Activated CD4-positive, alpha-beta memory T cell treated with anti-CD3 and anti-CD28 coated beads for 36 hours (primary cell): ENCODE measurements at regions not wholly inside any gene's neighbourhood (a gene's known extent, or its start where the extent isn't known, plus 50 kb on each side); places are given as distances from the start of the nearest gene placed in this dataset.
"Not testable (repeated sequence)": the region's sequence is repeated elsewhere in the genome, so short reads cannot be mapped to it uniquely, and the experiment has no call there.

Experiments
- CTCF ChIA-PET: fragments of 350-600 bp; sonication (Branson Sonifier 250); formaldehyde crosslinking; loops from one replicate; lab custom pipeline; 2021; ENCODE audit warnings: antibody characterized with exemption, inconsistent platforms; lab: Charles Lee
- POLR2A ChIA-PET: fragments of 350-600 bp; sonication (Branson Sonifier 250); formaldehyde crosslinking; loops from one replicate; lab custom pipeline; 2021; ENCODE audit warnings: antibody characterized with exemption; lab: Charles Lee
- DNase-seq: peaks from one replicate; pipeline ENCODE4 v3.0.0-alpha.2; 2020
- H3K27ac Mint-ChIP-seq: one replicate; pipeline ENCODE4 v1.8.0; 2021; ENCODE audit warnings: mixed read lengths
- H3K27me3 Mint-ChIP-seq: one replicate; pipeline ENCODE4 v1.8.0; 2021; ENCODE audit warnings: mixed read lengths
- H3K36me3 Mint-ChIP-seq: one replicate; pipeline ENCODE4 v1.8.0; 2021; ENCODE audit warnings: mixed read lengths
- H3K4me1 Mint-ChIP-seq: one replicate; pipeline ENCODE4 v1.8.0; 2021; ENCODE audit warnings: low read depth, mixed read lengths
- H3K4me3 Mint-ChIP-seq: one replicate; pipeline ENCODE4 v1.8.0; 2021; ENCODE audit warnings: mild to moderate bottlenecking, mixed read lengths
- H3K9me3 Mint-ChIP-seq: one replicate; pipeline ENCODE4 v1.8.0; 2021; ENCODE audit warnings: mixed read lengths
- intact Hi-C: fragments of 100-400 bp; cut with micrococcal nuclease; formaldehyde crosslinking; loops from one replicate; pipeline ENCODE4 v1.15.1; 2023

DNA sequence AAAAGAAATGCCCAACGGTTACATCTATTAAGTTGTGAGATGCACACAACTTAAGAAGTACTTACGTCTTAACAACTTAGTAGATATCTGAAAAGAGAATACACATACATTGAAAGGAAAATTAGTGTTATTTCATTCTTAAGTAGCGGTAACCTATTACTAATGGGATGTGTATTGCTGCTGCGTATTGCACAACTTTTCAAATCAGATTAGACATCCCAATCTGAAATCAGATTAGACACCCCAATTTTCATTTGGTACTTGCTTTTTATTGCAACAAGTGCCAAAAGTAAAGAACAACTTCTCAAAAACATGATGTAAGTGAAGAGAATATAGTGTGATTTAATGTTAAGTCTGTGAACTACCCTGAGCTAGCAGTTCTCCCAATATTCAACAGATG, 155.5 kb downstream of the DSC3 start:
- POLR2A ChIA-PET = no interaction called here

DNA sequence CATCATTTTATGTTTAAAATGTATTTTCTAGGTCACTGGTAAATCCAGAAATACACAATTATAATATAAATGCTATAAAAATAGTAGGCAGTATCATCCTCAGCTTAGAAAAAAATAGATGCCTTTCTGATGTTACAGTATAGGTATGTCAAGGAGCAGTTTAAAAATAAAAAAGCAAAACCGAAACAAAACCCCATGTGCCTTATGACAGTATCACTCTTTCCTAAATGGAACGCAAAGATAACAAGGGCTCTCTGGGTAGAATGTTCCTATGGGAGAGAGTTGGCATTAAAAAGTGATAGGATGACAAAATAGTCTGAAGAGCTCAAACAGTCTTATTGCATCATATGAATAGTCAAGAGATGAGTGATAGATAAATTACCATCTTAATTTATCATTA, 172.1 kb downstream of the DSC3 start:
- intact Hi-C loops = no loop called here
- ChIA-PET CTCF (no interaction called here), POLR2A (no interaction called here)
- H3K27me3 Mint-ChIP-seq = no peaks in the 10 kb centered on the region
- H3K36me3 Mint-ChIP-seq = no peaks in the 10 kb centered on the region
- DNase-seq = no peak
- H3K27ac Mint-ChIP-seq = no peak overlapping the region
- H3K4me1 Mint-ChIP-seq = no peaks in the 10 kb centered on the region
- peaks cover 11% of the 10 kb centered on the region for H3K9me3 Mint-ChIP-seq
- H3K4me3 Mint-ChIP-seq = no peak overlapping the region

More for the DNA sequence above, 155.5 kb downstream of the DSC3 start:
- DNase-seq = no peak
- Mint-ChIP-seq H3K9me3 (peaks cover 8% of the 10 kb centered on the region), H3K36me3 (no peaks in the 10 kb centered on the region), H3K4me1 (no peaks in the 10 kb centered on the region), H3K27ac (no peak overlapping the region), H3K27me3 (no peaks in the 10 kb centered on the region), H3K4me3 (no peak overlapping the region)
- intact Hi-C loops = no loop called here
- CTCF ChIA-PET = no interaction called here

DNA sequence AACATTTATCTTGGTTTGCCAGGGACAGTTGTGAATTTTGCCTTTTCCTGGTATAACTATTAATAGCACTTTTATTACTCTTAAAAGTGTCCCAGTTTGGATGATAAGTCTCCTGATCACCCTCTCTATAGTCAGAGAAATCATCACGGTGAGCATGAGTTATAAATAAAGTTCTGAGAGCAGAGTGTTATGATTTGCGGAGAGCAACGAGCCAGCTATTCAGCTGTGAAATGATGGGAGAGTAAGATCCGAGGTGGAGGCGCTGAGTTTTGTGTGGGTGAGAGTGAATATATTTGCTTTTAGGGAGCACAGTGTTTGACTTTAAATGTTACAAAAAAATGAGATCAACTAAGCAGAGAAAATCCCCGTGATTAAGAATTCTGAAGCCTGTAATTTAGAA, 179.6 kb downstream of the DSC3 start:
- Mint-ChIP-seq H3K4me1 (no peaks in the 10 kb centered on the region), H3K9me3 (peaks cover 9% of the 10 kb centered on the region), H3K4me3 (no peak overlapping the region), H3K27ac (no peak overlapping the region), H3K36me3 (no peaks in the 10 kb centered on the region), H3K27me3 (no peaks in the 10 kb centered on the region)
- ChIA-PET POLR2A (no interaction called here), CTCF (no interaction called here)
- no peak for DNase-seq
- intact Hi-C loops = no loop called here

DNA sequence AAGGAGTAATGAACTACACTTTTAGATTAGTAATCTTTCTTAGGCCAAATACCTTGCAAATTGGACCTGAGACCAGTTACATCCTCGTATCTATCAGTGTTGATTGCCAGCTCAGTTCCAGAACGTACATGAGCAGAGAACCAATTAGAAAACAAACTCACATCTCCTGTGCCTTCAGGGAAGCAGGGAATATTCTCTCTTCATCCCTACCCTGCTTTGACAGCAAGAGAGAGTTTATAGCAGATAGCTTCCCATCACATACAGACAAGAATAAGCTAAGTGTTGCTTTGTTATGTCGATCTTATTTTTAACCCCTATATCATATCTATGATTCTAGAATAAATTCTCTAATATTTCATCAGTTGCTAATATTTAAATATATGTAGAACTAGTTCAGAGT, 181.8 kb downstream of the DSC3 start:
- ChIA-PET POLR2A (no interaction called here), CTCF (no interaction called here)
- Mint-ChIP-seq H3K4me1 (no peaks in the 10 kb centered on the region), H3K9me3 (peaks cover 3% of the 10 kb centered on the region), H3K36me3 (no peaks in the 10 kb centered on the region), H3K27me3 (no peaks in the 10 kb centered on the region), H3K27ac (no peak overlapping the region), H3K4me3 (no peak overlapping the region)
- intact Hi-C loops = no loop called here
- no peak for DNase-seq

DNA sequence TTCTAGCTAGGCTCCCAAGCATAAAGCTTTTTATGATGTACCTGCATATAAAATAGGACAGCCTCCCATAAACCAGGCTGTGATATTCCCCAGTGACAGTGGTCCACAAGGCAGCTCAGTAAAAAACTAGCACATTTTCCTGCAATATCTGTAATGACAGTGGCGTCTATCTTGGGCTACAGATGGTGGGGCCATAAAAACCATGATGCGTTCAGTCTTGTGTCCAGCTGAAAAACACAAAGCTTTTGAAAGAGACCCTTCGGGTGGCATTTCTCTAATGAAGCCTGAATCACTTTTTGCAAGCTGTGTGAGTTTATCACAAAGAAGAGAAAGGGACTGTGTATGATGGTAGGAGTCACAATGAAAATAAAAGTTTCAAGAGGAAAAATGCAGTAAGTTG, 183.5 kb downstream of the DSC3 start:
- Mint-ChIP-seq H3K9me3 (peaks cover 3% of the 10 kb centered on the region), H3K27me3 (no peaks in the 10 kb centered on the region), H3K36me3 (no peaks in the 10 kb centered on the region), H3K4me1 (no peaks in the 10 kb centered on the region), H3K27ac (no peak overlapping the region), H3K4me3 (no peak overlapping the region)
- DNase-seq = no peak
- POLR2A ChIA-PET = no interaction called here
- intact Hi-C loops = no loop called here
- CTCF ChIA-PET = interaction anchor here (0.6 kb wide), 1 partner anchor 154 kb away, joined by 3 read pairs; no protein-coding TSS in a partner anchor

DNA sequence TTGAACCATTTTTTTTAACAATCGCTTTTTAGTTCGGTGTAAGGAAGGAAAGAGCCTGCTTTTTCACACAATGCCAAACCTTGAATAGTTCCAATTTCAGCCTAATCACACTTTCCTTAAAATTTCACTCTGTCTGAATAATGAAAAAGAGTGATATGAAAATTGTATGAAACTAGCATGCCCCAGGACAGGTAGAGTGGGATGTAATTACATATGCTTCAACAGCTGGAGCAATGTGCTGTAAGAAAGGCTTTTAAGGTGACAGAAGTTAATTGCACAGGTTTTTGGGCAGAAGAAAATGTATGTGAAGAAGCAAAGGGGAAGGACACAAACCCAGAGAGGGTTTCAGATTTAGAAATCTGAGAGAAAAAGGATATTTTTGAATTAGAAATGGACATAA, 184.0 kb downstream of the DSC3 start:
- no peak for DNase-seq
- H3K36me3 Mint-ChIP-seq = no peaks in the 10 kb centered on the region
- intact Hi-C loops = no loop called here
- H3K27me3 Mint-ChIP-seq = no peaks in the 10 kb centered on the region
- CTCF ChIA-PET = interaction anchor here (0.6 kb wide), 1 partner anchor 155 kb away, joined by 3 read pairs; no protein-coding TSS in a partner anchor
- H3K27ac Mint-ChIP-seq = no peak overlapping the region
- POLR2A ChIA-PET = no interaction called here
- H3K4me3 Mint-ChIP-seq = no peak overlapping the region
- H3K4me1 Mint-ChIP-seq = no peaks in the 10 kb centered on the region
- H3K9me3 Mint-ChIP-seq = peaks cover 3% of the 10 kb centered on the region

DNA sequence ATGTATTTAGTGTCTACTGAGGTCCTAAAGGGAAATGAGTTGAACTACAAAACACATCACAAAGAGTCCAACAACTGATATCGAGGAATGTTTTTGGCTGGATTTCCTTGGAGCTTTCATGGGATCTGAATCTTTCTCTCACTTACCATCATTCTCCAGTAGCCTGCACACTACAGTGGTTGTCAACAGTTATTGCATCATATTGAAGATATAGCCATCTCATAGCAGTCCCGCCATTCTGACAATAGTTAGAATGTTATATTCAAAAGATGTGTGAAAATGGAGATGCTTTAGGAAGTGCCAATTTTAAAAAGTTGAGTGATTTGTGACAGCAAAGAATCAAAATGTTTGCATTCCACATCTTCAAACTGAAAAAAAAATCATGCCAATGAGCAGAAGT, 186.8 kb downstream of the DSC3 start:
- no peaks in the 10 kb centered on the region for H3K4me1 Mint-ChIP-seq
- DNase-seq = no peak
- ChIA-PET CTCF (no interaction called here), POLR2A (no interaction called here)
- H3K27me3 Mint-ChIP-seq = no peaks in the 10 kb centered on the region
- H3K27ac Mint-ChIP-seq = no peak overlapping the region
- H3K36me3 Mint-ChIP-seq = no peaks in the 10 kb centered on the region
- H3K9me3 Mint-ChIP-seq = no peaks in the 10 kb centered on the region
- intact Hi-C loops = no loop called here
- H3K4me3 Mint-ChIP-seq = no peak overlapping the region

DNA sequence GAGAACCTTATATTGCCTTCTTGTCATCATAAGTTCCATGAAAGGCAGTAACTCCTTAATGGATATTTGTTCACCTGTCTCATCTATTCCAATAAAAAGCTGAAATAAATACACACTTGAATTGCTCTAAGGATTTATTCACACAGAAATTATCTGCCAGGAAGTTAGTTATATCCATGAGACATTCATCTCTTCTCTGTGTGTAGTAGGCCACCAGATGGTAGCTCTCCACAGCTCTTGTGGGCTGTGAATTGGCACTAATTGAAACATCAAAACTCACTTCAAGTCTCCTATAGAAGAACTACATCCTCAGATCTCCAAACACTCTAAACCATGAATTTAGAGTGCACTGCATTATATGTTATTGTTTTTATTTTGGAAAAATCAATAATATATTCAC, 189.6 kb downstream of the DSC3 start:
- H3K9me3 Mint-ChIP-seq = peaks cover 9% of the 10 kb centered on the region
- H3K4me3 Mint-ChIP-seq = no peak overlapping the region
- ChIA-PET CTCF (no interaction called here), POLR2A (no interaction called here)
- no peaks in the 10 kb centered on the region for H3K36me3 Mint-ChIP-seq
- intact Hi-C loops = no loop called here
- no peaks in the 10 kb centered on the region for H3K27me3 Mint-ChIP-seq
- no peak overlapping the region for H3K27ac Mint-ChIP-seq
- no peak for DNase-seq
- H3K4me1 Mint-ChIP-seq = no peaks in the 10 kb centered on the region

DNA sequence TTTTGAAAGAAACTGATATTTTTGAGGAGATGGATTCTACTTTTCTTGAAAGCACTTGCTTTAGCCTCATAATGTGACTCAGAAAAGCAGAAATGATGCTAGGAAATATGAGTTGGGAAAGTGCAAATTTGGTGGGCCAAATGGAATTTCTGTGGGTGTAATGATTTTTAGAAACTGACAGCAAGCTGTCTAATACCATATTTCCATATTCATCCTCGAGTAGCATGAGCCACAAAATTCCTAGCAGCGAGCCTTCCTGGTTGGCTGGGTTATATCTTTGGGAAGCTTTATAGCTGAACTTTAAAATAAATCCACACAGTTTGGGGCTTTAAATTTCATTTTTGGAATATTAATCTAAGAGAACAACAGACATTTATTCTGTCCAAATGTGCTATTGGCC, 190.0 kb downstream of the DSC3 start:
- DNase-seq = no peak
- H3K27ac Mint-ChIP-seq = no peak overlapping the region
- H3K9me3 Mint-ChIP-seq = peaks cover 9% of the 10 kb centered on the region
- intact Hi-C loops = no loop called here
- ChIA-PET CTCF (no interaction called here), POLR2A (no interaction called here)
- no peak overlapping the region for H3K4me3 Mint-ChIP-seq
- no peaks in the 10 kb centered on the region for H3K36me3 Mint-ChIP-seq
- no peaks in the 10 kb centered on the region for H3K27me3 Mint-ChIP-seq
- H3K4me1 Mint-ChIP-seq = no peaks in the 10 kb centered on the region

DNA sequence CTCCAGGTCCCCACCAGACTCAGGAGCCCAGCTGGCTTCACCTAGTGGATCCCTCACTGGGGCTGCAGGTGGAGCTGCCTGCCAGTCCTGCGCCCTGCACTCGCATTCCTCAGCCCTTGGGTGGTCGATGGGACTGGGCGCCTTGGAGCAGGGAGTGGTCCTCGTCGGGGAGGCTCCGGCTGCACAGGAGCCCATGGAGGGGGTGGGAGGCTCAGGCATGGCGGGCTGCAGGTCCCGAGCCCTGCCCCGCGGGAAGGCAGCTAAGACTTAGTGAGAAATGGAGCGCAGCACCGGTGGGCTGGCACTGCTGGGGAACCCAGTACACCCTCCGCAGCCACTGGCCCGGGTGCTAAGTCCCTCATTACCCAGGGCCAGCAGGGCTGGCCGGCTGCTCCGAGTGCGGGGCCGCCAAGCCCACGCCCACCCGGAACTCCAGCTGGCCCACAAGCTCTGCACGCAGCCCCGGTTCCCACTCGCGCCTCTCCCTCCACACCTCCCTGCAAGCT, 203.4 kb downstream of the DSC3 start:
- H3K27me3 Mint-ChIP-seq, H3K36me3 Mint-ChIP-seq, H3K4me1 Mint-ChIP-seq, intact Hi-C loops, CTCF ChIA-PET, H3K27ac Mint-ChIP-seq, DNase-seq, H3K4me3 Mint-ChIP-seq, POLR2A ChIA-PET: not testable (repeated sequence)
- peaks cover 23% of the 10 kb centered on the region for H3K9me3 Mint-ChIP-seq

DNA sequence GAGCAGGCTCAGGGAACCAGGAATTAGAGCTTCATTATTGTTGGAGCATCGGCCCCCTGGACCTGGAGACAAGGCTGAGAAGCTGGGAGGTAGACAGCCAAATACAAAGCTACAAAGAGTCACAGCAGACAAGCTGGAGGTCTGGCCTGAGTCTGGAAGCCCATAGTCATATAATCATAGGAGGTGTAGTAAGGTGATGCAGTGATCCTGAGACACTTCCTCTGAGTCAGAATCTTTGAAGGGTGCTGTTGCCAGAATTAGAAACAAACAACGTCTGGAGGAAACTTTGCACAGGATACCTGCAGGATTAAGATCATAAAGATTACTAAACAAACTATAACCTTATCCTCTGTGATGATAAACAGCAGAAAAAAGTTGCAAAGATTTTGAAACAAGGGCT, 213.8 kb downstream of the DSC3 start:
- CTCF ChIA-PET = no interaction called here

DNA sequence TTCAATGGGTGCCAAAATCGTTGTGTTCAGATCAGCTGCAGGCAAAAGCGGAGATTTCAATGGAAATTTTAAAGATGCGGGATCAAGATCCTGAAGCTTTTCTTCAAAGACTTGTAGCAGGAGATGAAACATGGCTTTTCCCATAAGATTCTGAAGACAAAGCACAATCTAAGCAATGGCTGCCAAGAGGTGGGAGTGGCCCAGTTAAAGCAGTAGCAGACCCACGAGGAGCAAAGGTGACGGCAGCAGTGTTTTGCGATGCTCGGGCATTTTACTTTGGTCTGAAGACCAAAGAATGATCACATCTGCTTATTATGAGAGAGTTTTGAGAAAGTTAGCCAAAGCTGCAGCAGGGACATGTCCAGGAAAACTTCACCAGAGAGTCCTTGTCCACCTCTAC, 222.9 kb downstream of the DSC3 start:
- no peak for DNase-seq
- ChIA-PET CTCF (no interaction called here), POLR2A (no interaction called here)
- Mint-ChIP-seq H3K4me3 (no peak overlapping the region), H3K27ac (no peak overlapping the region), H3K36me3 (no peaks in the 10 kb centered on the region), H3K4me1 (no peaks in the 10 kb centered on the region), H3K27me3 (no peaks in the 10 kb centered on the region), H3K9me3 (peaks cover 16% of the 10 kb centered on the region)
- intact Hi-C loops = no loop called here

More for the DNA sequence above, 213.8 kb downstream of the DSC3 start:
- no peaks in the 10 kb centered on the region for H3K27me3 Mint-ChIP-seq
- no peak for DNase-seq
- H3K4me1 Mint-ChIP-seq = no peaks in the 10 kb centered on the region
- intact Hi-C loops = no loop called here
- peaks cover 19% of the 10 kb centered on the region for H3K9me3 Mint-ChIP-seq
- H3K4me3 Mint-ChIP-seq = no peak overlapping the region
- no peak overlapping the region for H3K27ac Mint-ChIP-seq
- H3K36me3 Mint-ChIP-seq = no peaks in the 10 kb centered on the region
- POLR2A ChIA-PET = no interaction called here

DNA sequence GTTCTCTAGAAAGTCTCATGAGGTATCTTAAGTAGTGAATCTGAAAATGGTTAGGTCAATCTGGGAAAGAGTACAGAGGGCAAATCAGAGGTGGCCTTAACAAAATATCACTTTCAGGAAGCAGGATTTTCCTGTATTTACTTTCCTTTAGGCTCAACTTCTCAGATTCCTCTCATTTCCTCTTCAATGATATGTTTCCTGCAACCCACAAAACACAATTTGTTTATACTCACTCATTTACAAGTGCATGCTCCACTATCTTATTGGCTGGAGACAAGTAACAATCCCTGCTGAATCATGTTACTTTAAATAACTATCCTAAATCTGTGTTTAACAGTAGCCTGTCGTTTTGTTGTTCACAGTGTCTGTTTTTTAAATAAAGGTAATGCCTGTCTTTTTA, 228.1 kb downstream of the DSC3 start:
- Mint-ChIP-seq H3K9me3 (peaks cover 16% of the 10 kb centered on the region), H3K4me3 (no peak overlapping the region), H3K36me3 (no peaks in the 10 kb centered on the region), H3K27me3 (no peaks in the 10 kb centered on the region), H3K27ac (no peak overlapping the region), H3K4me1 (no peaks in the 10 kb centered on the region)
- intact Hi-C loops = no loop called here
- DNase-seq = no peak
- POLR2A ChIA-PET = no interaction called here
- CTCF ChIA-PET = no interaction called here
